DOHH2 (cell line): ENCODE measurements at regions not wholly inside any gene's neighbourhood (a gene's known extent, or its start where the extent isn't known, plus 50 kb on each side); places are given as distances from the start of the nearest gene placed in this dataset.

Experiments used
- H3F3A ChIP-seq: fragments of 200-600 bp; sonication (generic), shearing (Covaris generic); 2 replicates; pipeline ENCODE4 v1.6.0; 2016; ENCODE audit warnings: antibody characterized with exemption, mild to moderate bottlenecking; ENCODE audit not compliant: control insufficient read depth, insufficient read depth
- H3K27ac ChIP-seq: fragments of 200-600 bp; sonication (generic); 2 replicates; pipeline ENCODE4 v1.5.1; 2014; ENCODE audit warnings: low read depth, mild to moderate bottlenecking, low read length, moderate library complexity
- H3K27me3 ChIP-seq: fragments of 200-600 bp; sonication (generic); 2 replicates; pipeline ENCODE4 v1.6.1; 2014; ENCODE audit warnings: mild to moderate bottlenecking, low read length, mixed read lengths; ENCODE audit not compliant: control insufficient read depth
- H3K36me3 ChIP-seq: fragments of 200-600 bp; sonication (generic); 2 replicates; pipeline ENCODE4 v1.6.1; 2014; ENCODE audit warnings: mild to moderate bottlenecking, low read length, moderate library complexity, mixed read lengths; ENCODE audit not compliant: control insufficient read depth
- H3K4me1 ChIP-seq: fragments of 200-600 bp; sonication (generic); 2 replicates; pipeline ENCODE4 v1.6.1; 2014; ENCODE audit warnings: mild to moderate bottlenecking, low read length, mixed read lengths; ENCODE audit not compliant: control insufficient read depth
- H3K4me2 ChIP-seq: fragments of 200-600 bp; sonication (generic); 2 replicates; pipeline ENCODE4 v1.6.0; 2014; ENCODE audit warnings: mild to moderate bottlenecking, low read length, moderate library complexity
- H3K4me3 ChIP-seq: fragments of 200-600 bp; sonication (generic); 2 replicates; pipeline ENCODE4 v1.5.1; 2014; ENCODE audit warnings: mild to moderate bottlenecking, low read length, mixed read lengths
- H3K79me2 ChIP-seq: fragments of 200-600 bp; sonication (generic); 2 replicates; pipeline ENCODE4 v1.6.1; 2014; ENCODE audit warnings: mild to moderate bottlenecking, low read length, mixed read lengths; ENCODE audit not compliant: control insufficient read depth
- H3K9me2 ChIP-seq: fragments of 200-600 bp; sonication (generic); replicated peaks from 2 replicates; pipeline ENCODE4 v1.6.1; 2014; ENCODE audit warnings: mild to moderate bottlenecking, low read length, mixed read lengths; ENCODE audit not compliant: control insufficient read depth
- H3K9me3 ChIP-seq: fragments of 200-600 bp; sonication (generic); 2 replicates; pipeline ENCODE4 v1.6.1; 2014; ENCODE audit warnings: antibody characterized with exemption, low read length, mixed read lengths; ENCODE audit not compliant: control insufficient read depth, insufficient read depth
- H4K20me1 ChIP-seq: fragments of 200-600 bp; sonication (generic); 2 replicates; pipeline ENCODE4 v1.6.0; 2014; ENCODE audit warnings: low read depth, mild to moderate bottlenecking, antibody characterized with exemption, low read length, moderate library complexity; ENCODE audit not compliant: control insufficient read depth, insufficient read depth
- CTCF ChIP-seq: fragments of 200-600 bp; sonication (generic); IDR thresholded peaks from one replicate; pipeline ENCODE4 v1.5.1; 2014; ENCODE audit warnings: antibody characterized with exemption, mild to moderate bottlenecking, low read depth, low read length; ENCODE audit not compliant: poor library complexity, severe bottlenecking
- EZH2phosphoT487 ChIP-seq: fragments of 200-600 bp; sonication (generic); IDR thresholded peaks from 2 replicates; pipeline ENCODE4 v1.6.1; 2017; ENCODE audit warnings: borderline replicate concordance, mild to moderate bottlenecking, antibody characterized with exemption, low read length, moderate library complexity, mixed read lengths

GRCh38 chr11:15773476-15774387 is 582.6 kb downstream of the SOX6 start:
- H4K20me1 ChIP-seq: no peaks in the 10 kb centered on the region
- H3K4me3 ChIP-seq: no peak overlapping the region
- H3K9me2 ChIP-seq: no peaks in the 10 kb centered on the region
- H3F3A ChIP-seq: no peaks in the 10 kb centered on the region
- no peak overlapping the region for H3K4me2 ChIP-seq
- H3K36me3 ChIP-seq: no peaks in the 10 kb centered on the region
- no peaks in the 10 kb centered on the region for H3K4me1 ChIP-seq
- TF ChIP-seq EZH2phosphoT487 (no peak), CTCF (no peak)
- no peaks in the 10 kb centered on the region for H3K79me2 ChIP-seq
- H3K27me3 ChIP-seq: no peaks in the 10 kb centered on the region
- H3K27ac ChIP-seq: no peak overlapping the region
- no peaks in the 10 kb centered on the region for H3K9me3 ChIP-seq

- no peak overlapping the region for H3K4me2 ChIP-seq
- H3K4me3 ChIP-seq: no peak overlapping the region
- no peaks in the 10 kb centered on the region for H3F3A ChIP-seq
- H3K36me3 ChIP-seq: no peaks in the 10 kb centered on the region
- no peak overlapping the region for H3K27ac ChIP-seq
- TF ChIP-seq EZH2phosphoT487 (no peak), CTCF (no peak)
- no peaks in the 10 kb centered on the region for H4K20me1 ChIP-seq
- no peaks in the 10 kb centered on the region for H3K27me3 ChIP-seq
- no peaks in the 10 kb centered on the region for H3K9me3 ChIP-seq
- H3K79me2 ChIP-seq: no peaks in the 10 kb centered on the region
- no peaks in the 10 kb centered on the region for H3K4me1 ChIP-seq
- H3K9me2 ChIP-seq: no peaks in the 10 kb centered on the region
Observed at GRCh38 chr11:15774388-15774939, 581.9 kb downstream of the SOX6 start.

- Histone ChIP-seq H3K9me3 (no peaks in the 10 kb centered on the region), H3K27ac (no peak overlapping the region), H3K4me2 (no peak overlapping the region), H4K20me1 (no peaks in the 10 kb centered on the region), H3K9me2 (no peaks in the 10 kb centered on the region), H3K79me2 (no peaks in the 10 kb centered on the region), H3K36me3 (no peaks in the 10 kb centered on the region), H3K27me3 (no peaks in the 10 kb centered on the region), H3F3A (no peaks in the 10 kb centered on the region), H3K4me1 (no peaks in the 10 kb centered on the region), H3K4me3 (no peak overlapping the region)
- TF ChIP-seq CTCF (no peak), EZH2phosphoT487 (no peak)
Observed at GRCh38 chr11:15775015-15775541, 581.3 kb downstream of the SOX6 start.
